G401.6 (cell line): ENCODE measurements at regions not wholly inside any gene's neighbourhood (a gene's known extent, or its start where the extent isn't known, plus 50 kb on each side); places are given as distances from the start of the nearest gene placed in this dataset.

Source experiments
- FAIRE-seq: peaks from 2 replicates; lab custom pipeline; 2012; peaks lifted over from hg19 to GRCh38; lab: Jason Lieb, UNC

DNA sequence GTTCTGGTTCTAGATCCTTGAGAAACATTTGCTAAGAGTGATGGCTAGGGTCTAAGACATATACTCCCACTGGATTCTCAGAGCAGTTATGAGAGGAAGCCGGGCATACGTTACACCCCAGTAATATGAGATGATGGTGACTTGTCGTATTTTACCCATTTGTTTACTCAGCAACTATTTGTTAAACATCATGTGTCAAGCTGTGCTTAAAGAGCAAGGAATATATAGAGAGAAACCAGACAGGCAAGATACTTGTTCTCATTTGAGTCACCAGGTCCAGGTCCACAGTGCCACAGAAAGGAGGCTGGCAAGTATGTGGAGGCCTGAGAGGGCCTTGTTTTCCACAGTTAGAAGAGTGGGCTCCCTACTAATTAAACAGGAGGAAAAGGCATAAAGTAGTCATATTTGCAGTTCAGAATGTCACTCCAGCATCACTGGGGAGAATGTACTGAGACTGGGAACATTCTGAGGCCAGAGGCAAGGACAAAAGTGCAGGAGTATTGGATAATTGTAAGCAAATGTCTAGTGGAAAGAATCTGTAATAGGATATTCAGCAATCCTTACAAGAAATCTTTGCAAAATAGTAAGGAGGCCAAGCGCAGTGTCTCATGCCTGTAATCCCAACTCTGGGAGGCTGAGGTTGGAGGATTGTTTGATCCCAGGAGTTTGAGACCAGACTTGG, 142.2 kb downstream of the IRS2 start:
- FAIRE-seq: no peak

DNA sequence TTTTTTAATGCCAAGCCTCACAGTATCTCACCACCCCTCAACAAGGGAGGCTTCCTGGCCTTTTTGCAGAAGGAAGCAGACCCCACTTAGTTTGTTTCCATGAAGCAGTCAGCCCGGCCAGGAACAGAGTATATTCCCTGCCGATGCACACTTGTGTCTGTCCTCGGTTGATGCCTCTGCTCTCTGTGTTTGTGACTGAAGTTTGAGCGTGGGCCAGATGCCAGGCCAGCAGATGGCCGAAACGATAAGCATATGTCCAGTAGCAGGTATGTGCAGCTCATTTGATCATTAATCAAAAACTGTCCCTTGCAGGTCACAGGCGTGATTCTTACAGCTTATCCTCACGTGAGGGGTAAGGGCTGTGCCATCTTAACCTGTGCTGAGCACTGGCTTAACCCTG, 144.0 kb downstream of the IRS2 start:
- no peak for FAIRE-seq

DNA sequence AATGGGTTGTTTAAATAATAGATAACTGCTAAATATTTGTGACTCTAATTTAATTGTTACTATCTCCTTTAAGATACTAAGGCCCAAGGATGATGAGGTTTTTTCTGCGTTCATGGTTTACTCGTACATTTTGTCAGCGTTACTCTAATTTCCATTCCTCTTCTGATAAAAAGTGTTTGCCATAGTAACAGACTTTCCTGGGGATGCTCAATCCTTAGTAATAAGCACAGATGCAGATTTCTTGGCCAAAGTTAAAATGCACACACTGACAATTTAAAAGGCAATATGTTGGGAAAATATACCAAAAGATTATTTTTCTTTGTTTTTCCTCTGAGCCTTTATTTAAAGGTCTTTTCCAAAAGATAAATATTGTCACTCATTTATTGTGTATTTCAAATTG, 149.6 kb downstream of the IRS2 start:
- FAIRE-seq: no peak

DNA sequence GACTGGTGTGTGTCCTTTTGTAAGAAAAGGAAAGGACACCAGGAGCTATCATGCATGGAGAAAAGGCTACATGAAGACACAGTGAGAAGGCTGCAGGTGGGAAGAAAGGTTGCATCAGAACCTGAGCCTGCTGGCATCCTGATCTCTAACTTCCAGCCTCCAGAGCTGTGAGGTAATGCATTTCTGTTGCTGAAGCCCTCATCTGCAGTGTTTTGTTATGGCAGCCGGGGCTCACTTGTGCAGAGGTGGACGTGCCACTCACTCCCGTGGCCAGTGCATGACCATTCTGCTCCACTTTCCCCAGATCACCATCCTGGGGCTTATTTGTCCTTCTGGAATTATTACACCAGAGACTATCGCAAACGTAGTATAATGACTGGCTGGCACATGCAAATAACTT, 155.3 kb downstream of the IRS2 start:
- no peak for FAIRE-seq

DNA sequence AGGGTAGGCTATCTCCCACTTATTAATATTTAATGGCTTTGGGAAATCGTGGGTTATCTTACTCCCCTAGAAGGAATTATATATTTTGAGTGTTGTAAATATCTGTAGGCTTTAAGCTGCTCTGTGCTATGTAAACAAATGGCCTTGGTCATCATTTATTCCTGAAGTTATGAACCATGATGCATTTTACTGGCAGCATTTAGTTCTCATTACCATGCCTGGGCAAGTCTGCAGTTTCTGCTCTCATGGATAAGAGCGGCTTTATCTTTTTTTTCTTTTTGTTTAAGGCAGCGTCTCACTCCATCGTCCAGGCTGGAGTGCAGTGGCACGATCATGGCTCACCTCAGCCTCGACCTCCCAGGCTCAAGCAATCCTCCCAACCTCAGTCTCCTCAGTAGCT, 156.1 kb downstream of the IRS2 start:
- FAIRE-seq: no peak

DNA sequence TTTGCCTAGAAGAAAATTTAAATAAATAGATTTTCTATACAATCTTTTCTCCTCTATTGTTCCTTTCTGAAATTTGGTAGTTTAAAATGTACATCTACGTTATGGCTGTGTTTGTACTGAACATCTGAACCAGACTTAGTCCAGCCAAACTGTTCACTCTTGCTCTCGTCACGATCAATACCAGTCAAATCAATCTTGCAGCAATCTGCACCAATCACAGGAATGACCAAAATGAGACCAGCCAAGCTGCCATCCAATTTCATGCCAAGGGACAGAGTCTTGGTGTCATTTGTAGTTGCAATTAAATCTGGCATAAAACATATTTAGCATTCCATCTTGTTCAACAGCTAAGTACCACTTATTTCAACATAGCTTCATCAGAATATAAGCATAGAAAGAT, 156.6 kb downstream of the IRS2 start:
- FAIRE-seq: no peak

DNA sequence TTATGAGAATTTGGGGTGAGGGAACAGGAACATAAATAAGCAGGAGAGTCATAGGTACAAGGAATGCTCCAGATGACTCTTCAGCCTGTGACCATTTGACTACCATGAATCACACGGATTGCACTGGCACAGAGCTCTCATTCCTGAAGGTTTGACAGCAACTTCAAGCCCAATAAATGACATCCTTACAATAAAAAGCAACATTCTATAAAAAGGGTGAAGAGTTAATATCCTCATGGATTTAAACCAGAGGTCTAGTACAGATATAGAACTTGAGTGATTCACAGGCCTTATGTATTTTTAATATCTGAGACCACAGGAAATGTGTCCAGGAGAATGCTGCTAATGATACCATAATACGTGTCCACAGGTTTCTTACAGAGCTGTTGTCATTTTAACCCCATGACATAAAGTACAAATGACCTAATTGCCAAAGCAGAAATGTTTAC, 158.1 kb downstream of the IRS2 start:
- no peak for FAIRE-seq

DNA sequence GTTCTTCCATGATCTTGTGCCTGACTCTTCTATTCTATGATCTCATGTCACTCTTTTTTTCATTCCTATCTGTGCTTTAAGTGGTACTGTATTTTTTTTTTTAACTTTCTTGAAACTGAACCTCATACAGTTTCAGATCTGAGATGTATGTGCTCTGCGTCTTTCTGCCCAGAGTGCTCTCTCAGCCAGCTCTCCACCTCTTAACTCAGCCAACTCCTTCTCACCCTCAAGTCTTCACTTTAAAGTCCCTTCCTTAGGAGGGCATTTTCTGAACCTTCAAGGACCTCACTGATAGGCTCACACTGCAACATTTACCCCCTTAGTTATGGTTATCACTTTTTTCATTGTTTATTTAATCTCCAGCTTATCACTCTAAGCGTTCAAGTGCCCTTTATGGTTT, 158.7 kb downstream of the IRS2 start:
- no peak for FAIRE-seq

DNA sequence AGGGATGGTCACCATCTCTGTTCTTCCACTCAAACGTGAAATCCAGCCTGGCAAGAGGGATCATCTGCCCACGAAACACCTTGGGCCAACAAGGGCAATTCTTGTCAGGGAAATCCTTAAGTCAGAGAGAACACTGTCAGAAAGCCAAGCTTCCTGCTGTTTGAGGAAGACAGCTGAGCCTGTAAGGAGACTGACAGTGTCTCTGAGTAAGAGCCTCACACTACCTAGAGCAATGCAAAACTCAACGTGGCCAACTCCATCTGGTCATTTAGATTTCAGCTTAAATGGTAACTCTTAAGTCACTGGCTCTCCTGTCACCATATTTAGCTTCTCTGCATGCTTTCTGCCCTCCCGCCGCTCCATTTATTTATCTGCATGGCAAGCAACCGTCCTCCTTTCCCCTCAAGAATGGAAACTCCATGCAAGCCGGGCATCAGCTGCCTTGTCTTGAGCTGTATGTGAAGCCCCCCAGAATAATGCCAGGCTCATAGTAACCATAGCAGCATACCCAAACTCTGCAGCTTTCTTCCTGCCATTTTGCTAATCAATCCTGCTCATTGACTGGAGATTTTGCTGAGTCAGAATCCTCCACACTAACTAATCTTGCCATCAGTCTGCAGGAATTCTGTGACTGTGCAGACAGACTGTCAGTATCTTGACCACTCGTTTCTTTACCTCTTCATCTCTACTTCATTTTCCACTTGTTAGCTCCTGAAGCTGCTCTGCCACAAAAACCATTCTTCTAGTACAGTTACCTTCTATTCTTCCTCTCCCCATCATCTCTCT, 159.8 kb downstream of the IRS2 start:
- no peak for FAIRE-seq

DNA sequence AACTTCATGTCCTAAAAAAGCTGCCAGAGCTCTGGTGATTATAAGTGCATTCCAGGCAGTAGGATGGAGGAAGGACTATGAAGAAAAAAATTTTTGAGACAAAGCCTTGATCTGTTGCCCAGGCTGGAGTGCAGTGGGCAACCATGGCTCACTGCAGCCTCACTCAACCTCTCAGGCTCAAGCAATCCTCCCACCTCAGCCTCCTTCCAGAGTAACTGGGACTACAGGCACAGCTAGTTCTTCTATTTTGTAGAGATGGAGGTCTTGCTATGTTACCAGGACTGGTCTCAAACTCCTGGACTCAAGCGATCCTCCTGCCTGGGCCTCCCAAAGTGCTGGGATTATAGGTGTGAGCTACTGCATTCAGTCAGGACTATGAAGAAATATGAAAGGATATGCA, 161.2 kb downstream of the IRS2 start:
- no peak for FAIRE-seq

DNA sequence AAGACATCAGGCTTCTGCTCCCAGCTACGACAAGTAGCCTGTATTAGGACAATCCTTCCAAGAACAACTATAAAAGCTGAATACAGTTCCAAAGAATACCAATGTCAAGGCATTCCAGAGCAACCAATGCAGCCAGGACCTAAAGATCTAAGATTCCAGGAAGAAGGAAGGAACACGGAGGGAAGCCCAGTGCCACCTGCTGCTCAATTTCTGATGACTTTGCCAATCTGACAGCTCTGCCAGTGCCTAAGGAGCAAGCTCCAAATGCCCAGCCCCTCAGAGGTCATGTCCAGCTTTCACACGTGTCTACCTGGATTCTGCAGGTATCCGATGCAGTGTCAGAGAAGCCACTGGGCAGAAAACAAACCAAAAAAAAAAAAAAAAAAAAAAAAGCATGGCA, 164.4 kb downstream of the IRS2 start:
- FAIRE-seq: no peak

DNA sequence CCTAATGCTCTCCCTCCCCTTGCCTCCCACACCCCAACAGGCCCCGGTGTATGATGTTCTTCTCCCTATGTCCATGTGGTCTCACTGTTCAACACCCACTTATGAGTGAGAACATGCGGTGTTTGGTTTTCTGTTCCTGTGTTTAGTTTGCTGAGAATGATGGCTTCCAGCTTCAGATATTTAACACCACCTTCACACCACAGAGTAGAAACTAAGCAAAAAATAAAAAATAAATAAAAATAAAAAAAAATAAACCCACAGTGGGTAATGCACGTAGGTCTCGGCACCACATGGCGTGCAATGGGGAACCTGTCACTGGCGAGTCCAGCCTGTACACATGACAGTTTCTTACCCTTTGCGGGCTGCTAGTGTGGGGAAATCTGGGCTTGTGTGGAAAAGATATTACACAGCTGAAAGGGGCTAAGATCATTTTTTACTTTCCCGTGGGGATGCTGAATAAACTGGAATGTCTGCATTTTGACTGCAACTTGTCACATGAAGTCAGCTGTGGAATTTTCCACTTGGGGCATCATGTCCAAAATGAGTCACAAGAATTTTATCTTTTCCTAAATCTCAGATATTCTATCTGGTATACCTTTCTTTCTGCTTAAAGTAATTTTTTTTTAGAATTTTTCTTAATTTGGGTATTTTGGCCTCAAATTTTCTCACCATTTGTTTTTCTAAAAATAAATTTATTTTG, 170.5 kb downstream of the IRS2 start:
- no peak for FAIRE-seq

DNA sequence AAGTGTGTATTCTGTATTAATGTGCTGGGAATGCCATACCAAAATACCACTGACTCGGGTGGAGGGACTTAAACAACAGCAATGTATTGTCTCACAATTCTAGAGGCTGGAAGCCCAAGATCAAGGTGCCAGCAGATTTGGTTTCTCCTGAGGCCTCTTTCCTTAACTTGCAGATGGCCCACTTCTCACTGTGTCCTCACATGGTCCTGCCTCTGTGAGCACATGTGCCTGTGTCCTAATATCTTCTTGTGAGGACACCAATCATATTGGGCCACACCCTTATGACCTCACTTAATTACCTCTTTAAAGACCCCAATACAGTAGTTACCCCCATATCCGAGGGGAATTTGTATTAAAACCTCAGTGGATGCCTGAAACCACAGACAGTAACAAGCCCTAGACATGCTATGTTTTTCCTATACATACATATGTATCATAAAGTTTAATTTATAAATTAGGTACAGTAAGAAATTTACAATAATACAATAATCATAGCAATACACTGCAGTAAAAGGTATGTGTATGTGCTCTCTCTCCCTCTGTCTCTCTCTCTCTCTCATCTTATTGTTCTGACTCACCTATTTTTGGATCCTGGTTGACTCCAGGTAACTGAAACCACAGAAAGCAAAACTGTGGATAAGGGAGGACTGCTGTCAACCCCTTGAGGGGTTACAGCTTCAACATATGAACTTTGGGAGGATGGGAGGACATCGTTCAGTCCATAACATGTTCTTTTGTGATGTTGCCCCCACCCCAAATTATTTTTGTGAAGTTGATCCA, 174.3 kb downstream of the IRS2 start:
- no peak for FAIRE-seq

DNA sequence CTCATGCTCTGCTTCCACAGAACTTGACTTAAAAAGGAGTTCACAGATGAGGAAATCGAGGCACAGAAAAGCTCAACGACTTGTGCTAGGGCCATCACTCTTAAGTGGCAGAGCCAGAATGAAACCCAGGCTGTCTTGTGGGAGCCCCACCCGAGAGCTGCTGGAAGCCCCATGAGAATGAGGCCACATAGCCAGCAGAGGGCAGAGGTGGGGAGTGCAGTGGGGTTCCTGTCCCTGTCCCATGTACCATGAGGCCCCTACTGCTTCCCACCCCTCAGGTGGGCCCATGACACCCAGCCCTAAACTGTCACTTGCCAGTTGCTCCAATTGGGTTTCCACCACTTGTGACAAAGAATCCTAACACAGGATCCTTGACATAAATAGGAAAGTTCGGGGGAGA, 175.9 kb downstream of the IRS2 start:
- no peak for FAIRE-seq

DNA sequence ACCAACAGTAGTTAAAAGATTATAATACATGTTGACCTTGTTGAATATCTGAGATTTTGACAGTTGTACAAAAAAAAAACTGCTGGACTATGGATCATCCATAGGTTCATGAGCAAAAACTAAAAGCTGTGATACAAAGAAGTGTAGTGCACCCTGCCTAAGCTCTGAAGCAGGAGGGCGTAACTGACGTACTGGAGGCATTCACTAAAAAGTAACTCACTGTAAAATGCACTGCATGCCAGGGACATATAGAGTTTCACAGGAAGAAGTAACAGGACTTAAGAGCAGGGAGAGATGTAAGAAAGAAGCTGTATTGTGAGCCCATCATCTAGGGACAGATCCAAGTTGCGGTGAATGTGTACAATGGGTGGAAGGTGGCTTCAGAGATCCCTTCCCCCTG, 177.9 kb downstream of the IRS2 start:
- no peak for FAIRE-seq

DNA sequence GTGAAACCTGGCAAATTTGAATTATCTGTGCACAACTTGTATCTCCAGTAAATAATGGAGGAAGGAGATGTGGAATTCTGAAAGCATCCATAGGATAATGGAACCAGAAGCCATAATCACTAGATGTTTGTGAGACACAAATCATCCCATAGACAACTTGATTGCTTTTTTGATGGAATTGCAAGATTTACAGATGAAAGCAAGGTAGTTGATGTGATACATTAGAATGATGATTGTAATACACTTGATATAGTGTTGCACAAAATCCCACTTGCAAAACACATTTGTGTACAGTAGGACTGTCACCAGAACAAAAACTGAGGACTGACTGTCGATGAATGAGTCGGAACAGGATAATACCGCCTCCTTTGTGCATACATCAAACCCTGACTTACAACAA, 178.3 kb downstream of the IRS2 start:
- FAIRE-seq: no peak

DNA sequence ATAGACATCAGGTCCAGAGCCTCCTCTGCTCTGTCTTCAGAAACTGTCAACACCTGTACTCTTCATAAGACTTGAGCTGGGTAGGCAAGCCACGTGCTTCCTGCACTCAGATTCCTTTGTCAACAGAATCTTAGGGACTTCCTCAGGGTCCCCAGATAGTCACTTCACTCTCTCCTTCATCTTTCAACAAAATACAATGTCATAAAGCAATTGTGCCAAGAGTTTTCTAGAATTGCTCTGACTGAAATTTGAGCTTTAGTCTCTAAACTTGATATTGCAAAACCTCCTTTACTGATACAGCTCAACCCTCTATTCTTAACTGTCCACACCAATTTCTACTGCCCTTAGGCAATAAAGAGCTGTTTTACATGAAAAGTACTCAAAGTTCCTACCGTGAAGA, 179.9 kb downstream of the IRS2 start:
- no peak for FAIRE-seq

DNA sequence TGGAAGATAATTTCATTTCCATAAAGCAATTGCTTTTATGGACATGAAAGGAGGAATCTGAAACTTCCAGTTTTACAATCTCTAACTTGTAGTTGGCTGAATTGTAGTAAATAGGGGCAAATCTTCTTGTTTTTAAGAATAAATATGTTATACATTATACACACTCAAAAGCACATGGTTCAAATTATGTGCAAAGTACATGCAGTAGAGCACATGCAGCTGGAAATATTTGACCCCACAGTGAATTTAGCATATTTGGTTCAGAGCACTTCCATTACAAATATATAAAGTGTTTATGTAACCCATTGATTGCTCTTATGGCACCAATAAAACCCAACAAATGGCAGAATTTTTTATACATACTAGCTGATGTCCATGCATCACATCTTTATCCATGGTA, 180.5 kb downstream of the IRS2 start:
- no peak for FAIRE-seq

DNA sequence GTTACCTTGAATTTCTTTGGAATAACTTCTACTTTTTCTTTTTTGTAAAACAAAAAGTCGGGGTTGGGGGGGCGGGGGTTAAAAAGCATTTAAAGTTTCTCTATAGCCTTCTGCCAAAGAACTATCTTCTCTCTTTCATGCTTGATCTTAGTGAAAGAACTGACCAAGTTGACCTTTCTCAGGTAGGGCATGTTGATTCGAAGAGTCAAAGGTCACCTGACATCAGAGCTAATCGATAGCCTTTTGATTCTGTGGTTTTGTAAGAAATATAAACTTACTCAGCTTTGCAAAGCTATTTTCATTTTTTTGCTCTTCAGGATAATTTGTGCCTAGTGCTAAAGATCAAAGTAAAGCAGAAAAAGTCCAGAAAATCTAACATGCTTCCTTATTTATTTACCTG, 181.5 kb downstream of the IRS2 start:
- FAIRE-seq: no peak

DNA sequence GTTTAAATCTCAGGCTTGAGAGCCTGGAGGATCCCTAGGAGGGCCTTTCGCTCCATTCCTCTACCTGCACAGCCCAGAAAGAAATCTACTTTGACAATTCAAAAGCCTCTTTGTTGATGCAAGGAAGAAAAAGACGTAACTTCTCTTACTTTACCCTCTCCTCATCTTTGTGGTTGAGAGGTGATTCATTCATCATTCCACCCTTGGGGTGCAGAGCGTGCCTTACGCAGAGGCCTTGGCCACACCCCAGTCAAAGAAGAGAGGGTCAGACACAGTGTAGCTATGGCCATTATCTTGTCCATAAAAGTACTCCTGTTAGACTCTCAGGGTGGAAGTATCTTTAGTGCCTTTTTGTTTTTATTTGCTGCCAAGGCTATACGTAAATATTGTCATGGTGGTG, 184.0 kb downstream of the IRS2 start:
- FAIRE-seq: no peak

DNA sequence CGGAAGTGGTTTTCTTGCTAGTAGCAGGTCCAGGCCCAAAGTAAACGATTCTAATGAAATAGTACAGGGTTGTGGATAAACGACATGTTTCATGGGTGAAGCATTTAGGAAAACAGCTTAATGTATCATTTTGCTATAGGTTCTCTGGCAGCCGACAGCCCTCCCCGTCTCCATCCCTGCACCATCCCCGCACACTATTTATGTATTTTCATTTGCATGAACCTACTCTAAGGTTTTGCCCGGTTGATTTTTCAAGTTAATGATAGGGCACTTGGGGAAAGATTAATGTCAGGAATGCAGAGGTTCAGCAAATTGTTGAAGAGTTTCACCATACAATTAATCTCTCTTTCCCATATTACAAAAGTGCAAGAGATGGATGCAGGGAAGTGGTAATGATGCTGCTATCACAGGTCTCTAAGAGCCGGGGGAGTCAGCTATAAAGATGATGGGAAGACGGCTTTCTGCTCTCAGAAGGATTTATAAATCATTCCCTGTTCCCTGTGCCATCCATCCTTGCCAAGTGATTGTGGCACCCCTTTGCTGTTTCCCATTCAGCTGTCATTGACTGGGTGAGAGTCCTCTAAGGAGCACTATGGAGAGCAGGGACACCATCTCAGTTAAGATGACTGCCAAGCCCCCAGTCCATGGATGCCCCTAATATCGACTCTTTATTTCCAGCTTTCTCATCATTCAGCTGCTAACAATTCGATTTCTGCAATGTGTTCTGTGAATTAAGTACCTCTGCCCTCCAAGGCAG, 186.3 kb downstream of the IRS2 start:
- no peak for FAIRE-seq

DNA sequence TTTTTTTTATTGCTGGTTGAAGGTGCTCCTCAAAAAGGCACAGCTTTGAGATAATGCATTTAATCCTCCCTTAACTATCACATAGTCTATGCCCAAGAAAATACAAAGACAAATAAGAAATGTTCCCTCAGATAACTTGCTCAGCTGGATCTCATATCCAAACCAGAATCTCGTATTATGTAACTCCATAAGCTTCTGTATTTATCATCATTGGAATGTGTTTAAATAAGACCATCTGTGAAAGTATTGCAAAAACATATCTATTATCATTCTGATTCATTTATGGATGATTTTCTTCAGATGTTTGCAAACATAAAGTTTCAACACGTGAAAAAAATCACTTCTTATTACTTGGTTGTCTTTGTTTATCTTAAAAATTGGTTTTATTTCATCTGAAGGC, 190.9 kb downstream of the IRS2 start:
- no peak for FAIRE-seq
